GM23338 (cell line): ENCODE measurements at regions not wholly inside any gene's neighbourhood (a gene's known extent, or its start where the extent isn't known, plus 50 kb on each side); places are given as distances from the start of the nearest gene placed in this dataset.

Source experiments
- ATAC-seq: fragments of 200-7000 bp; cut with Tn5 transposase; 3 replicates; pipeline ENCODE4 v1.9.1; 2020
- DNase-seq: peaks from one replicate; pipeline ENCODE4 v3.0.0-alpha.2; 2015; ENCODE audit warnings: low spot score
- H2AFZ ChIP-seq: fragments of 200-600 bp; sonication (generic); 2 replicates; pipeline ENCODE4 v1.8.0; 2016; ENCODE audit warnings: antibody characterized with exemption, mild to moderate bottlenecking, moderate library complexity
- H3F3A ChIP-seq: fragments of 200-600 bp; sonication (generic); replicated peaks from 2 replicates; pipeline ENCODE4 v1.8.0; 2017; ENCODE audit warnings: antibody characterized with exemption, mixed run types, low read depth
- H3K27ac ChIP-seq: fragments of 200-600 bp; sonication (generic); 2 replicates; pipeline ENCODE4 v1.6.1; 2016; ENCODE audit warnings: low read depth
- H3K27me3 ChIP-seq: fragments of 200-600 bp; sonication (generic); 2 replicates; pipeline ENCODE4 v1.8.0; 2016; ENCODE audit warnings: mild to moderate bottlenecking, mixed run types, moderate library complexity; ENCODE audit not compliant: insufficient read depth
- H3K36me3 ChIP-seq: fragments of 200-600 bp; sonication (generic); 2 replicates; pipeline ENCODE4 v1.8.0; 2016; ENCODE audit warnings: mild to moderate bottlenecking; ENCODE audit not compliant: insufficient read depth
- H3K4me1 ChIP-seq: fragments of 200-600 bp; sonication (generic); 2 replicates; pipeline ENCODE4 v1.8.0; 2016; ENCODE audit warnings: mild to moderate bottlenecking, moderate library complexity; ENCODE audit not compliant: insufficient read depth
- H3K4me2 ChIP-seq: fragments of 200-600 bp; sonication (generic); 2 replicates; pipeline ENCODE4 v1.7.1; 2017; ENCODE audit warnings: mixed run types
- H3K4me3 ChIP-seq: fragments of 200-600 bp; sonication (generic); 2 replicates; pipeline ENCODE4 v1.6.1; 2016; ENCODE audit warnings: mixed run types
- H3K79me2 ChIP-seq: fragments of 200-600 bp; sonication (generic); replicated peaks from 2 replicates; pipeline ENCODE4 v1.8.0; 2017; ENCODE audit warnings: mild to moderate bottlenecking; ENCODE audit not compliant: insufficient read depth
- H3K9me2 ChIP-seq: fragments of 200-600 bp; sonication (generic); 2 replicates; pipeline ENCODE4 v1.8.0; 2017; ENCODE audit not compliant: insufficient read depth
- H4K20me1 ChIP-seq: fragments of 200-600 bp; sonication (generic); replicated peaks from 2 replicates; pipeline ENCODE4 v1.8.0; 2017; ENCODE audit warnings: mild to moderate bottlenecking; ENCODE audit not compliant: insufficient read depth
- H3K27ac Mint-ChIP-seq: 2 replicates; pipeline ENCODE4 v1.8.0; 2020; ENCODE audit warnings: inconsistent platforms, mild to moderate bottlenecking, moderate library complexity, mixed read lengths
- H3K27me3 Mint-ChIP-seq: 3 replicates; pipeline ENCODE4 v1.8.0; 2022; ENCODE audit warnings: low read depth, mild to moderate bottlenecking, moderate library complexity, mixed read lengths, inconsistent platforms; ENCODE audit not compliant: insufficient read depth, poor library complexity
- H3K36me3 Mint-ChIP-seq: 3 replicates; pipeline ENCODE4 v1.8.0; 2021; ENCODE audit warnings: low read depth, mild to moderate bottlenecking, inconsistent platforms, moderate library complexity, mixed read lengths
- H3K4me1 Mint-ChIP-seq: 3 replicates; pipeline ENCODE4 v1.8.0; 2020; ENCODE audit warnings: mild to moderate bottlenecking, inconsistent platforms, mixed read lengths
- H3K4me3 Mint-ChIP-seq: 3 replicates; pipeline ENCODE4 v1.8.0; 2021; ENCODE audit warnings: moderate library complexity, mild to moderate bottlenecking, inconsistent platforms, mixed read lengths
- H3K9me3 Mint-ChIP-seq: 3 replicates; pipeline ENCODE4 v1.8.0; 2020; ENCODE audit warnings: moderate library complexity, mild to moderate bottlenecking, inconsistent platforms, mixed read lengths
- CREB1 ChIP-seq: fragments of 250-450 bp; sonication (Bioruptor Pico); IDR thresholded peaks from 2 replicates; pipeline ENCODE4 v1.5.0; 2020; ENCODE audit warnings: low read depth, mild to moderate bottlenecking, moderate library complexity
- EZH2phosphoT487 ChIP-seq: fragments of 200-600 bp; sonication (generic); IDR thresholded peaks from one replicate; pipeline ENCODE4 v1.8.1; 2018; ENCODE audit warnings: antibody characterized with exemption; ENCODE audit not compliant: unreplicated experiment
- JUNB ChIP-seq: IDR thresholded peaks from one replicate; pipeline ENCODE4 v1.6.1; 2016; ENCODE audit warnings: antibody characterized with exemption; ENCODE audit not compliant: unreplicated experiment
- POLR2AphosphoS5 ChIP-seq: IDR thresholded peaks from 2 replicates; pipeline ENCODE4 v1.6.1; 2016; ENCODE audit warnings: antibody characterized with exemption, low read depth
- STAT1 ChIP-seq: IDR thresholded peaks from one replicate; pipeline ENCODE4 v1.6.1; 2016; ENCODE audit warnings: antibody characterized with exemption; ENCODE audit not compliant: unreplicated experiment
- ZNF114 ChIP-seq: fragments of 250-450 bp; sonication (Bioruptor Pico); IDR thresholded peaks from 2 replicates; pipeline ENCODE4 v1.5.0; 2020; ENCODE audit warnings: mild to moderate bottlenecking, moderate library complexity
- TF ChIP-seq, protein P1 (sequence below): fragments of 250-450 bp; sonication (Bioruptor Pico); IDR thresholded peaks from 2 replicates; pipeline ENCODE4 v1.5.0; 2020; ENCODE audit warnings: mild to moderate bottlenecking, moderate library complexity
- TF ChIP-seq, protein P2 (sequence below), 2 experiments: fragments of 200-600 bp in 1 of 2; sonication (generic) in 1 of 2; conservative IDR thresholded peaks; 2 replicates each; pipeline versions ENCODE4 v1.5.1 to v1.6.1; 2016 to 2017; ENCODE audit warnings: antibody characterized with exemption in 2 of 2, low read depth in 2 of 2, mild to moderate bottlenecking in 2 of 2, moderate library complexity in 1 of 2
- TF ChIP-seq, protein P3 (sequence below): IDR thresholded peaks from one replicate; pipeline ENCODE4 v1.6.1; 2018; ENCODE audit warnings: antibody characterized with exemption; ENCODE audit not compliant: unreplicated experiment

DNA sequence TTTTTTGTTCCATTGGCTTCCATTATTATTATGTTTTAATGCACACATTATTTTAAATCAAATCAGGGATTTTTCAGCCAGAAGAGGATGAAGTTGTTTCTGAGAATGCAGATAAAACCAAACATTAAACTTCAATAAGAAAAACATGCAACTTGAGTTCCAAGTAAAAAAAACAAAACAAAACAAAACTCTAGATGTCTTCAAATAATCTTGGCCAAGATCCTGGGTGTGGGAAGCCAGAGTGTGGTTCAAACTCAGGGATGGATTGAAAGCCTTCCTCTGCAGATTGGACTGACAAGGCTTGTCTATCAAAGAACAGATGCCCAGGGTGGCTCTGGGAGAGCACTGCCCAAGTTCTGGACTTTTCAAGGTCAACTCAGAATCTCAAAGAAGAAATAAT, 134.1 kb downstream of the LCA5 start:
- no peaks in the 10 kb centered on the region; the same call in 2 of the 3 replicates for H3K4me1 Mint-ChIP-seq
- Histone ChIP-seq H3K27me3 (no peaks in the 10 kb centered on the region), H3K36me3 (no peaks in the 10 kb centered on the region), H3F3A (no peaks in the 10 kb centered on the region), H4K20me1 (no peaks in the 10 kb centered on the region), H3K4me3 (no peak overlapping the region), H3K4me1 (no peaks in the 10 kb centered on the region), H3K9me2 (peaks cover 4% of the 10 kb centered on the region; the same call in 1 of the 2 replicates), H3K79me2 (no peaks in the 10 kb centered on the region), H3K27ac (no peak overlapping the region), H3K4me2 (no peak overlapping the region), H2AFZ (0 out of 2 replicates have a peak overlapping the region, but pooled peaks have one; percentile 57)
- H3K9me3 Mint-ChIP-seq = peaks cover 11% of the 10 kb centered on the region; the same call in 2 of the 3 replicates
- H3K4me3 Mint-ChIP-seq = no peak overlapping the region
- H3K36me3 Mint-ChIP-seq = 0 out of 3 replicates have a peak, but pooled peaks cover 8% of the 10 kb centered on the region
- DNase-seq (no peak), ATAC-seq (no peak)
- no peak overlapping the region for H3K27ac Mint-ChIP-seq
- TF ChIP-seq, protein P1, sequence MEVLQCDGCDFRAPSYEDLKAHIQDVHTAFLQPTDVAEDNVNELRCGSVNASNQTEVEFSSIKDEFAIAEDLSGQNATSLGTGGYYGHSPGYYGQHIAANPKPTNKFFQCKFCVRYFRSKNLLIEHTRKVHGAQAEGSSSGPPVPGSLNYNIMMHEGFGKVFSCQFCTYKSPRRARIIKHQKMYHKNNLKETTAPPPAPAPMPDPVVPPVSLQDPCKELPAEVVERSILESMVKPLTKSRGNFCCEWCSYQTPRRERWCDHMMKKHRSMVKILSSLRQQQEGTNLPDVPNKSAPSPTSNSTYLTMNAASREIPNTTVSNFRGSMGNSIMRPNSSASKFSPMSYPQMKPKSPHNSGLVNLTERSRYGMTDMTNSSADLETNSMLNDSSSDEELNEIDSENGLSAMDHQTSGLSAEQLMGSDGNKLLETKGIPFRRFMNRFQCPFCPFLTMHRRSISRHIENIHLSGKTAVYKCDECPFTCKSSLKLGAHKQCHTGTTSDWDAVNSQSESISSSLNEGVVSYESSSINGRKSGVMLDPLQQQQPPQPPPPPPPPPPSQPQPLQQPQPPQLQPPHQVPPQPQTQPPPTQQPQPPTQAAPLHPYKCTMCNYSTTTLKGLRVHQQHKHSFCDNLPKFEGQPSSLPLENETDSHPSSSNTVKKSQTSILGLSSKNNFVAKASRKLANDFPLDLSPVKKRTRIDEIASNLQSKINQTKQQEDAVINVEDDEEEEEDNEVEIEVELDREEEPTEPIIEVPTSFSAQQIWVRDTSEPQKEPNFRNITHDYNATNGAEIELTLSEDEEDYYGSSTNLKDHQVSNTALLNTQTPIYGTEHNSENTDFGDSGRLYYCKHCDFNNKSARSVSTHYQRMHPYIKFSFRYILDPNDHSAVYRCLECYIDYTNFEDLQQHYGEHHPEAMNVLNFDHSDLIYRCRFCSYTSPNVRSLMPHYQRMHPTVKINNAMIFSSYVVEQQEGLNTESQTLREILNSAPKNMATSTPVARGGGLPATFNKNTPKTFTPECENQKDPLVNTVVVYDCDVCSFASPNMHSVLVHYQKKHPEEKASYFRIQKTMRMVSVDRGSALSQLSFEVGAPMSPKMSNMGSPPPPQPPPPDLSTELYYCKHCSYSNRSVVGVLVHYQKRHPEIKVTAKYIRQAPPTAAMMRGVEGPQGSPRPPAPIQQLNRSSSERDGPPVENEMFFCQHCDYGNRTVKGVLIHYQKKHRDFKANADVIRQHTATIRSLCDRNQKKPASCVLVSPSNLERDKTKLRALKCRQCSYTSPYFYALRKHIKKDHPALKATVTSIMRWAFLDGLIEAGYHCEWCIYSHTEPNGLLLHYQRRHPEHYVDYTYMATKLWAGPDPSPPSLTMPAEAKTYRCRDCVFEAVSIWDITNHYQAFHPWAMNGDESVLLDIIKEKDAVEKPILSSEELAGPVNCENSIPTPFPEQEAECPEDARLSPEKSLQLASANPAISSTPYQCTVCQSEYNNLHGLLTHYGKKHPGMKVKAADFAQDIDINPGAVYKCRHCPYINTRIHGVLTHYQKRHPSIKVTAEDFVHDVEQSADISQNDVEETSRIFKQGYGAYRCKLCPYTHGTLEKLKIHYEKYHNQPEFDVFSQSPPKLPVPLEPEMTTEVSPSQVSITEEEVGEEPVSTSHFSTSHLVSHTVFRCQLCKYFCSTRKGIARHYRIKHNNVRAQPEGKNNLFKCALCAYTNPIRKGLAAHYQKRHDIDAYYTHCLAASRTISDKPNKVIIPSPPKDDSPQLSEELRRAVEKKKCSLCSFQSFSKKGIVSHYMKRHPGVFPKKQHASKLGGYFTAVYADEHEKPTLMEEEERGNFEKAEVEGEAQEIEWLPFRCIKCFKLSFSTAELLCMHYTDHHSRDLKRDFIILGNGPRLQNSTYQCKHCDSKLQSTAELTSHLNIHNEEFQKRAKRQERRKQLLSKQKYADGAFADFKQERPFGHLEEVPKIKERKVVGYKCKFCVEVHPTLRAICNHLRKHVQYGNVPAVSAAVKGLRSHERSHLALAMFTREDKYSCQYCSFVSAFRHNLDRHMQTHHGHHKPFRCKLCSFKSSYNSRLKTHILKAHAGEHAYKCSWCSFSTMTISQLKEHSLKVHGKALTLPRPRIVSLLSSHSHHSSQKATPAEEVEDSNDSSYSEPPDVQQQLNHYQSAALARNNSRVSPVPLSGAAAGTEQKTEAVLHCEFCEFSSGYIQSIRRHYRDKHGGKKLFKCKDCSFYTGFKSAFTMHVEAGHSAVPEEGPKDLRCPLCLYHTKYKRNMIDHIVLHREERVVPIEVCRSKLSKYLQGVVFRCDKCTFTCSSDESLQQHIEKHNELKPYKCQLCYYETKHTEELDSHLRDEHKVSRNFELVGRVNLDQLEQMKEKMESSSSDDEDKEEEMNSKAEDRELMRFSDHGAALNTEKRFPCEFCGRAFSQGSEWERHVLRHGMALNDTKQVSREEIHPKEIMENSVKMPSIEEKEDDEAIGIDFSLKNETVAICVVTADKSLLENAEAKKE = no peak
- TF ChIP-seq POLR2AphosphoS5 (no peak), EZH2phosphoT487 (no peak), STAT1 (no peak), JUNB (no peak), ZNF114 (CRISPR knock-in tag) (no peak), CREB1 (CRISPR knock-in tag) (no peak)
- TF ChIP-seq, protein P2, sequence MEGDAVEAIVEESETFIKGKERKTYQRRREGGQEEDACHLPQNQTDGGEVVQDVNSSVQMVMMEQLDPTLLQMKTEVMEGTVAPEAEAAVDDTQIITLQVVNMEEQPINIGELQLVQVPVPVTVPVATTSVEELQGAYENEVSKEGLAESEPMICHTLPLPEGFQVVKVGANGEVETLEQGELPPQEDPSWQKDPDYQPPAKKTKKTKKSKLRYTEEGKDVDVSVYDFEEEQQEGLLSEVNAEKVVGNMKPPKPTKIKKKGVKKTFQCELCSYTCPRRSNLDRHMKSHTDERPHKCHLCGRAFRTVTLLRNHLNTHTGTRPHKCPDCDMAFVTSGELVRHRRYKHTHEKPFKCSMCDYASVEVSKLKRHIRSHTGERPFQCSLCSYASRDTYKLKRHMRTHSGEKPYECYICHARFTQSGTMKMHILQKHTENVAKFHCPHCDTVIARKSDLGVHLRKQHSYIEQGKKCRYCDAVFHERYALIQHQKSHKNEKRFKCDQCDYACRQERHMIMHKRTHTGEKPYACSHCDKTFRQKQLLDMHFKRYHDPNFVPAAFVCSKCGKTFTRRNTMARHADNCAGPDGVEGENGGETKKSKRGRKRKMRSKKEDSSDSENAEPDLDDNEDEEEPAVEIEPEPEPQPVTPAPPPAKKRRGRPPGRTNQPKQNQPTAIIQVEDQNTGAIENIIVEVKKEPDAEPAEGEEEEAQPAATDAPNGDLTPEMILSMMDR (conservative IDR thresholded peaks at IDR 0.05; ENCODE audit: low read depth in 2 of 2) = no peak
- TF ChIP-seq, protein P3, sequence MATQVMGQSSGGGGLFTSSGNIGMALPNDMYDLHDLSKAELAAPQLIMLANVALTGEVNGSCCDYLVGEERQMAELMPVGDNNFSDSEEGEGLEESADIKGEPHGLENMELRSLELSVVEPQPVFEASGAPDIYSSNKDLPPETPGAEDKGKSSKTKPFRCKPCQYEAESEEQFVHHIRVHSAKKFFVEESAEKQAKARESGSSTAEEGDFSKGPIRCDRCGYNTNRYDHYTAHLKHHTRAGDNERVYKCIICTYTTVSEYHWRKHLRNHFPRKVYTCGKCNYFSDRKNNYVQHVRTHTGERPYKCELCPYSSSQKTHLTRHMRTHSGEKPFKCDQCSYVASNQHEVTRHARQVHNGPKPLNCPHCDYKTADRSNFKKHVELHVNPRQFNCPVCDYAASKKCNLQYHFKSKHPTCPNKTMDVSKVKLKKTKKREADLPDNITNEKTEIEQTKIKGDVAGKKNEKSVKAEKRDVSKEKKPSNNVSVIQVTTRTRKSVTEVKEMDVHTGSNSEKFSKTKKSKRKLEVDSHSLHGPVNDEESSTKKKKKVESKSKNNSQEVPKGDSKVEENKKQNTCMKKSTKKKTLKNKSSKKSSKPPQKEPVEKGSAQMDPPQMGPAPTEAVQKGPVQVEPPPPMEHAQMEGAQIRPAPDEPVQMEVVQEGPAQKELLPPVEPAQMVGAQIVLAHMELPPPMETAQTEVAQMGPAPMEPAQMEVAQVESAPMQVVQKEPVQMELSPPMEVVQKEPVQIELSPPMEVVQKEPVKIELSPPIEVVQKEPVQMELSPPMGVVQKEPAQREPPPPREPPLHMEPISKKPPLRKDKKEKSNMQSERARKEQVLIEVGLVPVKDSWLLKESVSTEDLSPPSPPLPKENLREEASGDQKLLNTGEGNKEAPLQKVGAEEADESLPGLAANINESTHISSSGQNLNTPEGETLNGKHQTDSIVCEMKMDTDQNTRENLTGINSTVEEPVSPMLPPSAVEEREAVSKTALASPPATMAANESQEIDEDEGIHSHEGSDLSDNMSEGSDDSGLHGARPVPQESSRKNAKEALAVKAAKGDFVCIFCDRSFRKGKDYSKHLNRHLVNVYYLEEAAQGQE = no peak
- H3K27me3 Mint-ChIP-seq = peaks cover 1% of the 10 kb centered on the region
